ENCODE measurements at regions not wholly inside any gene's neighbourhood (a gene's known extent, or its start where the extent isn't known, plus 50 kb on each side); places are given as distances from the start of the nearest gene placed in this dataset.

- no peak for TF ChIP-seq SP1 (IDR thresholded peaks at IDR 0.05)
- no peak for TF ChIP-seq ZNF384 (IDR thresholded peaks at IDR 0.05)
- TF ChIP-seq BHLHE40 (IDR thresholded peaks at IDR 0.05; ENCODE audit: borderline replicate concordance): no peak
- no peak for TF ChIP-seq L3MBTL2 (conservative IDR thresholded peaks at IDR 0.05)
- no peak for TF ChIP-seq FOXM1 (IDR thresholded peaks at IDR 0.05; ENCODE audit: borderline replicate concordance)
- TF ChIP-seq HDGF (IDR thresholded peaks at IDR 0.05; ENCODE audit: borderline replicate concordance): no peak
- no peak for TF ChIP-seq CTBP1 (IDR thresholded peaks at IDR 0.05; ENCODE audit: borderline replicate concordance)
- no peak for TF ChIP-seq TARDBP (IDR thresholded peaks at IDR 0.05)
- TF ChIP-seq ARNT (IDR thresholded peaks at IDR 0.05): no peak
These were observed 193.3 kb downstream of the CLIC5 start for GRCh38 chr6:45822246-45822812.
